SK-N-DZ (cell line): ENCODE measurements at regions not wholly inside any gene's neighbourhood (a gene's known extent, or its start where the extent isn't known, plus 50 kb on each side); places are given as distances from the start of the nearest gene placed in this dataset.
"Not testable (repeated sequence)": the region's sequence is repeated elsewhere in the genome, so short reads cannot be mapped to it uniquely, and the experiment has no call there.

Experiments used
- DNase-seq: peaks from one replicate; pipeline ENCODE4 v3.0.0-alpha.2; 2015; ENCODE audit warnings: low spot score

DNA sequence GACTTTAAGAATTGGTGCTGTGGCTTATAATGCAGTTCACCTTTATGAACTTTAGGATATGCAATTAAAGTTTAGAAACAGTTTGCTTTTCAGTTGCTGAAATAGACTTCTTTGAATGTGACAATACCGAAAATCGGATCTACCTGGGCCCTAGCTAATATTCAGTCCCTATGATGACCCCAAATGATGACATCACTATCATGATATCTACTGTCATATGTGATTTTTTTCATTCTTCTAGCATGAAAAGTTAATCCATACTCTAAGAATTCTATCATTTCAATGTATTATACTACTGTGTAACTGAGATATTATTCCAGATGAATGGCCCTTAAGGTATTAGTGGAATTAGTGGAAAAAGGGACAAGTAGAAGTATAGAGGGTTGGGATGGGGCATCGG is 487.2 kb upstream of the TUSC1 start:
- DNase-seq = no peak

DNA sequence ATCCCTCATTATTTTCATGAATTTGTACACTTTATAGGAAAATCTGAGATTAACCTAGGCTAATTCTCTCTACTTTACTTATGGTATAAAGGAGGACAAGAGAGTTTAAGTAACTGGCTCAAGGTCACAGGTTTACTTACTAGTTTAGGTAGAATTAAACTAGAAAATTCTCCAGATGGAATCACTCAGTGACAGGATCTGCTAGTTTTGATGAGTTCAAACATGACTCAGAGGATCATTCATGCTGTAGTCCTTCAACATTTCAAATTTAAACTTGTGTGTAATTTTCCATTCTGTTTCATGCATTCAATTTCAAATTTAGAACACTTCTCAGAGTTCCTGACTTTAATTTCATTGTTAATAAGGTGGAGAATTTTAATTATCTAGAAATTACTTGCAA is 485.7 kb upstream of the TUSC1 start:
- DNase-seq = no peak

DNA sequence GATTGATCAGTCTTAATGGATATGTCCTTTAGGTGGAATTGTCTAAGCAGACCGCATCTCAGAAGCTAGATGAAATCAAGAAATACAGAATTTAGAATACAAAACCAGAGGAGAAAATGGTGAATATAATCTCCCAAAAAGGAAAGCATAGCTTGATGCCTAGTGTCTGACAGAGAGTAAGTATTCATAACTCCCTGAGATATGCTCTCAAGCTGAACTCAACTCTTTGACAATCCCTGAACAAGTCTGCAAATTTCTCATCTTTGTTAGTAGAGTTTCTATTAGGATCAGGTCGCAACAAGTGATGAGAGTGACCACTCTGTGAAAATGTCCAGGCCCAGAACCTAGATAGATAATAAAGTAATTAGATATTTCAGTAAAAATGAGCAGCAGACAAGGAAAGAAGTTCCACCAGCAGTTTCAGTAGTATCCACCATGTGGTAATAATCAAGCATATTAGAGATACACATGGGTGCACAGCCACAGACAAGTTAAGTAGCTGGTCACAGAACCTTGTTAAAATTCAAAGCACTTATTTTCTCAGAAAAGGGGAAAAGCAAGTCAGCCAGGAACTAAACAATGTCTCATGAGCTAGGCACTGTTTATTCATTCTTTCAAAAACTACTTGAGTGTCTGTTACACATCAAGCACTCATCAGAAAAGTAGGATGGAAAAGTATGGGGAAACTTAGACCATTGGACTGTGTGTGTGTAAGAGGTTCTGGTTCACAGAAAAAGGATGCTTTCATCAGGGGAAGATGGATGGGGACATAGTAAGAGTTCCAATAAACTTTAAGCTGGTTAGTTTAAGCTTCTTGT is 481.5 kb upstream of the TUSC1 start:
- DNase-seq = no peak

DNA sequence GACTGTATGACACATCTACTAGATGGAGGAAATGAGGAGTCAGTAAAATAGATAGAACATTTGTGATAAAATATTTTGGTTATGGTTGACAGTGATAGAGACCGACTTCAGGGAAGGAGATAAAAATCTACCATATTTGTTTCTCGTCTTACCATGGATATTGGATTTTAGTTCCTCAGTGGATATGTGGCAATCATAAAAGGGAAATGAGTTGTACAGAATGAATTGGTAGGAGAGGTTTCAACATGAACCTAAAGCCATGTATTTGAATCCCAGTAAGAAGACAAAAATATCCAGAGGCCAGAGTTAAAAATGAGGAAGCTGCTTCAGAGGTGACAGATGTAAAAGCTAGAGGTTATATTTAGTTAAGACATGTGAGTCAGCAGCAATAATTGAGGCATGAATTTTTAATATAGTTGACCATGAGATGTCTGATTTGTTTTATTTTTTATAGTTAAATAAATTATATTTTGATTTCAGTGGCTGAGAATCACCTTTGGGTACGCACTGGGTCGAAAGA is 480.4 kb upstream of the TUSC1 start:
- no peak for DNase-seq

DNA sequence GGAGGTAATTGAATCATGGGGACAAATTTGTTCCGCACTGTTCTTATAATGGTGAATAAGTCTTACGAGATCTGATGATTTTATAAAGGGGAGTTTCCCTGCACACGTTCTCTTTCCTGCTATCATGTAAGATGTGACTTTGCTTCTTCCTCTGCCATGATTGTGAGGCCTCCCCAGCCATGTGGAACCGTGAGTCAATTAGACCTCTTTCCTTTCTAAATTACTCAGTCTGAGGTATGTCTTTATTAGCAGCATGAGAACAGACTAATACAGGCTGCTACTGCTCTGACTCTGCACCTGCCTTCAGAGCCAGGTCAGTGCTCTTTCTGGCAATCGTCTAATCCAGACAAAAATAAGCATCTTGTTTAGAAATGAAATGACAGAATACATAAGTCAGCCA is 479.2 kb upstream of the TUSC1 start:
- DNase-seq = no peak

DNA sequence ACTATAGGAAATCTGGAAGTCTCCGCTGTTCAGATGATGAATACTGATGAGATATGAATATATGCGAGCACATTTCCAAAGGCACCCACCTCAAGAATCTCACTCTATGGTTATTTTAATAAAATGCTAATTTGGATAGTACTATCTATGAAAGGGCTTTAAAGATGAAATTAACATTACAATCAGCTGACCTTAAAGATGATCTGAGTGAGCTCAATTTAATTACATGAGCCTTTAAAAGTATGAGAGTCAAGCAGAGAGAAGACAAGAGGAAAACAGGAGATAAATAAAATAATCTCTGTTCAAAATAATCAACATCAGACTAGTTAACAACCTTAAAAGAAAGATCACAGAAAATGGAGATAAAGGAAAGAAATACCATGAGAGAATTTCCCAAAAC is 474.1 kb upstream of the TUSC1 start:
- no peak for DNase-seq

DNA sequence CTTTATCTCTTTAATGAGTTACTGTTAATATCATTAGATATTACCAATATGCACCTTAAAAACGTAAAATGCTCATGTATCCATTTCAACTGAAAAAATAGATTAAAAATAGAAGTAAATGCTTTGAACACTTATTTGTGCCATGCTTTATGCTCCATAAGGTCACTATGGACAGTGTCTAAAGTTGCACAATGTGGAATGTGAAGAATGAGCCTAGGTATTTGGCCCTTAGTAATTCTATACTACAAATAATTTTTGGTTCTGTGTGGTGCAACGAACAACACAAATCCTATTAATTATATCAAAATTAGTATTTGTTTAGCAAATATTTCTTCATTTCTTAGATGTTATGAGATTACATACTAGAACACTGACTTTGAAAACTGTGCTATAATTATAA is 469.9 kb upstream of the TUSC1 start:
- no peak for DNase-seq

DNA sequence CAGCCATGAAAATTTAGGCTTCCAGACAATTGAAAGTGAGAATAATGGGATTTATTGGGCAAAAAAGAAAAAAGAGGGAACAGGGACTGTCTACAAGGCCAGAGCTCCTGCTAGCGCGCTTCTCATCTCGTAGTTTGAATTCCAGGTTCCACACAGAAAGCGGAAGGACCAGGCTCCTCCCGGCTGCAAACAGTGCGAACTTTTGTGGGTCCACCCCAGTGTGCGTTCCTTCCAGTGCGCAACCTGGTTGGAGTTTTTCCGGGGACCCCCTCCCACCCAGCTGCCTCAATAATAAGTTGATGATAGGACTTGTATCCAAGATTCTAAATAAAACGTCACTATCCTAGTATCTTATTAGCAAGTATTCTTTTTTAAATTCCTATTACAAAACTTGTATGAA is 467.7 kb upstream of the TUSC1 start:
- DNase-seq = no peak

DNA sequence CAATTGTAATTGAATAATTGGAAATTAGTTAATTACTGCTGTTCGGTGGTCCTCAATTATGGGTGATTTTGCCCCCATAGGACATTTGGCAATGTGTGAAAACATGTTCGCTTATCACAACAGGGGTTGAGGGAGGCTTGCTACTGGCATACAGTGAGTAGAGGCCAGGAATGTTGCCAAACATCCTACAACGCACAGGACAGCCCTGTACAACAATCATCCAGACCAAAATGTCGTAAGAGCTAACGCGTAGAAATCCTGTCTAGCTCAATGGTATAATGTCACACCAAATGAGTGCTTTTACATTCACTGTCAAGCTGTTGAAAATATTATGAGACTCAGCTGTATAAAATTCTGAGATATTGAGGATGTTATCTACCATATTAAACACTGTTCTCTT is 464.4 kb upstream of the TUSC1 start:
- DNase-seq = no peak

DNA sequence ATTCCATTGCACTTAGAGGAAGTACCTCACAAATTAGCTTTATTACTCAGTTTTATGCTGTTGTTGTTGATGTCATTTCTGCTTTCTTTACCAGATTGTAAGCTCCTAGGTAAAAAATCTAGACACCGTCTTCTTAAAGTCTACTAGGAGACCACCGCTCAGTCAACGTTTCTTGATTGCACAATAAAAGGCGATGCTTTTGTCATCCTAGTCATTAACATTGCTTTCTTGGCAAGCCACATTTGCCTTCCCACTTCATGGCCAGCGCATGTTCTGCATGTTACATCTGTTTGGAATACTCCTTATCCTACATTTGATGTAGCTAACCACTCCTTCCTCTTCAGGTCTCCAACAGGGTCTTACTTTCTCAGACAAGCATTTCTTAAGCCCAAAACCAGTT is 464.0 kb upstream of the TUSC1 start:
- DNase-seq = no peak

DNA sequence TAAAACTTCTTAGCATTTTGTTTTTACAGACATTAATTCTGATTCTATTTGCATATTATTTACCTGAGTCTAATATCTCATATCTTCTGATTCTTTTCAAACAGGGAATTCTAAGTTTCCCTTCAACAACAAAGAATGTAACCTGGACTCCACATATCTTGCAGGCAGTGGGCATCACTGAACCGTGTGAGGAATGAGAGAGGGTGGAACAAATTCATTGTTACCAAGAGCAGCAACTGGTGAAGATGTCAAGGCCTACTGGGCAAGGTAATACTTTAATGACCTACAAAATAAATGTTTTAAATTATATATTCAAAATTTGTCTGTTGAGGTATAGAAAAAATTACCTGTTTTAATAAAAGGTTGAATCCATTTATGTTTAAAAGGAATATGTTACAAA is 455.3 kb upstream of the TUSC1 start:
- no peak for DNase-seq

DNA sequence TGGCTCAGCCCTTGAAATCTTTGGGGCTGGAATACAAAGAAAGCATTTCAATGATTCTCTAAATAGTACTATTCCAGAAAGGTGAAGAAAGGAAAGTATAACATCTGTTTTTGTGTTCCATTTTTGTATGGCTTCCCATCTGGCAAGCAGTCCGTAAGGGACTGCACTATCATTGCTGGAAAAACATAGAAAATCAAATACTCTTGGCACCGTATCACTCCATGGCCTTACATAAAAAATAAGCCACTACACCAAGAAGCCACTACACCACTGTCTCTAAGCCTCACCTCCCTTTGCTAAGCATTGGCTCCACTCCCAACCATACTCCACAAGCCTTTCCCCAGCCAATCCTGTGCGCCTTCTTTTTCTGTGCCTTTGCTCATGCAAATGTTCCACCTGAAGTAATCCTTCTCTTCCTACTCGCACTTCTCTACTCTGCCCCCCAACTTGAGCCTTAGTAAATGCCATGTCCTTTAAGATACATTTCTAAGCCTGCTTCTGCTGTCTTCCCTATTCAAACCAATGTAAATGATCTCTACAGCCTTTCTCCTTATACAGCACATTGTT is 454.6 kb upstream of the TUSC1 start:
- no peak for DNase-seq

DNA sequence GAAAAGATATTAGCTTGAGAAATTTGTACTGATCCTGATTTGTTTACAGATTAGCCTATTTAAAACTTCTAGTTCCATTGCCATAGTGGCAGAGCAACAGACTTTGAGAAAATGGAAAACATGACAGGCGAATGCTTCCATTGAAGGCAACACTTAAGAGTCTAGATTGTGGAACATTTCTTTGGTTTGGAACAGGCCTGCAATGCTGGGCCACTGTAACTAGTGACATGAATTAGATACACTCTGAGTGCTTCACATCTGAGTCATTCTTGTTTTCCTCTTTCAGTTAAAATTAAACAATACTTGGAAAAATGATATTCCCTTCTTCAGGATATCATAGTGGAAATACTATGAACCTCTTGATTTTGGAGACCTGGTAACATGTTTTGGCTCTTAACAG is 453.6 kb upstream of the TUSC1 start:
- no peak for DNase-seq

DNA sequence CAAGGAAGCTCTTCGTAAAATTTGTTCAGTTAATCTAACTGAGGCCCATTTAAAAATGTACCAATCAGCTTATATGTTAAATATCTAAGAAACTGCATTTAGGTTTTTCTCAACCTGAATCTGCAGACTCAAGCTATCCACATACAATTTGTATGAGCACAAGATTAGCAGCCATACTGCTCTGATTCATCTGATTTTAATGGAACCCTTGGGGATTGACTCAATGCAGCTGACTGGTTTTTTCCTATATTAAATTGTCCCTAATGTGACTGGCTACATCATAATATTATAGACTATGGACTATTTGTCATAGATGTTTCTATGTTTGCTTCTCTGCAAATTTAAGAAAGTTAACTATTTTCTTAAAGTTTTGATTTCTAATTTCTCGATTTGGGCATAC is 451.0 kb upstream of the TUSC1 start:
- DNase-seq = no peak

DNA sequence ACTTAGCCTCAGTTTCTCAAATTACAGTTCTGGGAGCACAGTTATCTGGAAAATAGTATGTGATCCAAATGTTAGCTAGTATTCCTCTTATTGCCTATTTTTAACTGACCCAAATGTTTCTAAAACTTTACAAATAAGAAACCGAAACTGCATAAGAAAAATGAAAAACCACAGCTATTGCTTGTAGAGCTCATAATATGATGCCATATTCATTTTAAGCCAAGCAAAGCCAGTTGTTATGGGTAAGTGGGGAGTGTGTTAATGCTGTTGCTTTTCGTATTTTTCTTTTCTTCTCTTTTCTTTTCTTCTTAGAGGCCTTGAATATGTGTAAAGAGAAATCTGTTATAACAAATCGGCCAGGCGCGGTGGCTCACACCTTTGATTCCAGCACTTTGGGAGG is 447.4 kb upstream of the TUSC1 start:
- no peak for DNase-seq

DNA sequence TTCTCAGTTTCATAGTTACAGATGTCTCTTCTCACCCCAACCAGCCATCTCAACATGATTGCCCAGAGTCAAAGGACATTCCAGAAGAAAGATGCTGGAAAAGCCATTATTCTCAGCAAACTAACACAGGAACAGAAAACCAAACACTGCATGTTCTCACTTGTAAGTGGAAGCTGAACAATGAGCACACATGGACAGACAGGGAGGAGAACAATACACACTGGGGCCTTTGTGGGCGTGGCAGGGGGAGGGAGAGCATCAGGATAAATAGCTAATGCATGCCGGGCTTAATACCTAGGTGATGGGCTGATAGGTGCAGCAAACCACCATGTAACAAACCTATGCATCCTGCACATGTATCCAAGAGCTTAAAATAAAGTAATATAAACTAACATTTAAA is 437.8 kb upstream of the TUSC1 start:
- DNase-seq = not testable (repeated sequence)

DNA sequence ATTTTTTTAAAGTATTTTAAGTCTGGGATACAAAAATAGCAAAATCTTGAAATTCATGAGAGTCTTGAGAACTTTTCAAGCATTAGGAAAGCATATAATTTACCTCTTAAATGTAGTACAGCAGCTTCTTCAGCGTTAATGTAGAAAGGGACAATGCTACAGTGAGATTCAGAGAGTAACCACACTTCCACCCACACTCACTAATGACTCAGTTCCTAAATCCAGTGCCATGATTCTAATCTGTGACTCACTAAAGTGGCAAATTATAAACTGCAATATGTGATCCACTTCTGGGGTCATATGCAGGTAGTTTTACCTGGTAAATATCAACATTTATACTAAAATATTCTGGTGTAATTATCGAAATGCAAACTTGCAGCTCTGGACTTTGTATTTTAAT is 434.5 kb upstream of the TUSC1 start:
- DNase-seq = no peak

DNA sequence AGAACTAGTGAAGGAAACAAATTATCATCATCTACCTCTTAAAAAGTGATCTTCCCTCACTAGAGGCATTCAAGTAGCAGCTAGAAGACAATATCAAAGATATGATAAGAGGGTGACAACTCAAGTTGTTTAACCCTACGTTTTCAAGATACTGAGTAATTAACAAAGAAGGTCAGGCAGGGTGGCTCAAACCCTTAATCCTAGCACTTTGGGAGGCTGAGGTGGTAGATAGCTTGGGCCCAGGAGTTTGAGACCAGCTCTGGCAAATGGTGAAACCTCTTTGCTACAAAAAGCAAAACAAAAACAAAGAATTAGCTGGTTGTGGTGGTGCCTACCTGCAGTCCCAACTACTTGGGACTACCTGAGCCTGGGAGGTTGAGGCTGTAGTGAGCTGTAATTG is 408.2 kb upstream of the TUSC1 start:
- DNase-seq = no peak

DNA sequence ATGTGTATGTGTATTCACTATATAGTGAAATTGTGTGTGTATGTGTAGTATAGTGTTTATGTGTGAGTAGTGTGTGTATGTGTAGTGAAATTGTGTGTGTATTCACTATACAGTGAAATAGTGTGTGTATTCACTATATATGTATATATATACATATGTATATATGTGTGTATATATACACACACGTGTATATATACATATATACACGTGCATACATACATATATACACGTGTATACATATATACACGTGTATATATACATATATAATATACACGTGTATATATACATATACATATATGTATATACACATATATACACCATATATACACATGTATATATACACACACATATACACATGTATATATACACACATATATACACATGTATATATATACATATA is 403.6 kb upstream of the TUSC1 start:
- DNase-seq = no peak

DNA sequence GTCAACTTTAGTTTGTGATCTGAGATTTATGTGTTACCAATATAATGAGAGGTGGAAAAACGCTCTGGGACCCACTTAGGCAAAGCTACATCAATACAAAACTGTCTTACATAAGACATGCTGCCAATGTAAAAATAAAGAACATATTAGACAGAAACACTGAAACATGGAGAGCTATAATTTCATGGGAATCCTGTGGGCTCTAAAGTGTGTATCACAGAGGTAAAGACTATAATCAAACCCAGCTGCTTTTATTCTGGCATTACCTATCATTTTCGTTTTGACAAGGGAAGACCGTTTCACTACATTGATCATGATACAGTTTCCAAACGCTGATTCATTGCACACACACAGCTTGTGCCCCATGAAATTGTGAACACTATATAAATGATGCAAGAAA is 400.5 kb upstream of the TUSC1 start:
- no peak for DNase-seq

DNA sequence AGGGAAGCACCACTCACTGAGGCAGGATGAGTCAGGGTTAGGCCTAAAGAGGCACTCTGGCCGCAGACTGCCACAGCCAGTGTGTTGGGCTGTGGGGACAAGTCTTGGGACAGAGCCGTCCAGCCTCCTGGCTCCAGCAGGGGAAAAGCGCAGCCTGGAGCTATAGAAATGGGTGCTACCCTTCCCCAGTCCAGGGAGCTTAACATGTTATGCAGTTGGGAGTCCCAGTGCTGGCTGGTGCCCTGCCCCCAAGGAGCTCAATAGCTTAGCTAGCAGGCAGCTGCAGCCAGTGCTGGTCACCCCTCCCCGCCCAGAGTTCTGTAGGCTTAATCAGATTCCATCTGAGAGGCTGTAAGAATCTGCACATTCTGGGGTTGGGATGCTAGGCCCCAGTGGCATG is 399.6 kb upstream of the TUSC1 start:
- DNase-seq = peak; percentile 0

DNA sequence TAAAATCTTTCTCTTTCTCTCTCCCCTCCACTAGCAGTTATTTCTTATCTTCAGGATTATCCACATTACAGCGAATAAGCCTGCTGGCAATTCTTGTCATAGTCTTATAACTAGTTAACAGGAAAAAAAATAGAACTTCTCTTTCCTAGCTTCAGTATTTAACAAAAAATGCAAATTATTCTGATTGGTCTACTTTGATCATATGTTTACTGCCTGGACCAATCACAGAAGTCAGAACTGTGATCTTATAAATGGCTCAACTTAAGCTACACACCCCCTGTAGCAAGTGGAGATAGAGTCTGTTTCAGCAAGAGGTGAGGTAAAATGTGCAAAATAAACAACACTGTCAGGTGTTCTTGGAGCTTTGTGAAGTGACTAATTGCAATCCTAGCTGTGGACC is 389.4 kb upstream of the TUSC1 start:
- no peak for DNase-seq

DNA sequence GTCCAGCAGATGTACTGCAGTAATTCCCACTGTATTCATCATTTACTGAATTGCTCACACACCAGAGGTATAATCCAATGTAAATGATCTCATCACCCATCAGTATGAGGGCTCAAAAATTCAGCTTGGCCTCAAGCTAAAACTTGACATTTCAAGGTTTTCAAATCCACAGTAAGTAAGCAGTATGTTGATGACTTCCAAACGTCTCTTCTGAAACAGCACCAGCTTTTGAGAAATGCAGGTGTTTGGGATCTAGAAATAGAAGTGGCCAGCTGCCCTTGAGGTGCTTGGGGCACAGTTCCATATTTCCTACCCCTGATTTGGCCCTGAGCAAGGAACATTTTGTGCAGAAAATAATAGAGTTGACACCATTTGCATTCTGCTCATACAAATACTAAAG is 388.0 kb upstream of the TUSC1 start:
- DNase-seq = no peak
